Epithelial cell of esophagus (primary cell): ENCODE measurements at regions not wholly inside any gene's neighbourhood (a gene's known extent, or its start where the extent isn't known, plus 50 kb on each side); places are given as distances from the start of the nearest gene placed in this dataset.

Experiments
- DNase-seq: peaks from one replicate; pipeline ENCODE4 v3.0.0; 2010; ENCODE audit warnings: low read depth
- H3K4me3 ChIP-seq: 2 replicates; pipeline ENCODE4 v1.5.1; 2011; ENCODE audit warnings: mild to moderate bottlenecking, low read length, control low read depth
- CTCF ChIP-seq: IDR thresholded peaks from 2 replicates; pipeline ENCODE4 v1.5.1; 2011; ENCODE audit warnings: low read depth, mild to moderate bottlenecking, low read length, control low read depth, inconsistent platforms; ENCODE audit not compliant: insufficient read depth; ENCODE audit errors: missing control alignments

- no peak for DNase-seq
- TF ChIP-seq CTCF: no peak
- no peak overlapping the region for H3K4me3 ChIP-seq
Observed at GRCh38 chr2:146278881-146279280, 1565.9 kb upstream of the ACVR2A start.

GRCh38 chr2:146271131-146271831, 1573.5 kb upstream of the ACVR2A start:
- no peak for DNase-seq
- no peak overlapping the region for H3K4me3 ChIP-seq
- no peak for TF ChIP-seq CTCF

GRCh38 chr2:146270618-146271017, 1574.2 kb upstream of the ACVR2A start:
- TF ChIP-seq CTCF: no peak
- no peak for DNase-seq
- H3K4me3 ChIP-seq: no peak overlapping the region

GRCh38 chr2:146267093-146267492, 1577.7 kb upstream of the ACVR2A start:
- no peak for DNase-seq
- H3K4me3 ChIP-seq: no peak overlapping the region
- TF ChIP-seq CTCF: no peak

GRCh38 chr2:146265656-146266055, 1579.2 kb upstream of the ACVR2A start:
- no peak overlapping the region for H3K4me3 ChIP-seq
- DNase-seq: no peak
- no peak for TF ChIP-seq CTCF

GRCh38 chr2:146262606-146263005, 1582.2 kb upstream of the ACVR2A start:
- DNase-seq: no peak
- no peak overlapping the region for H3K4me3 ChIP-seq
- no peak for TF ChIP-seq CTCF

GRCh38 chr2:146260551-146260950, 1584.3 kb upstream of the ACVR2A start:
- TF ChIP-seq CTCF: no peak
- H3K4me3 ChIP-seq: no peak overlapping the region
- DNase-seq: no peak
